OCI-LY3 (cell line): ENCODE measurements at regions not wholly inside any gene's neighbourhood (a gene's known extent, or its start where the extent isn't known, plus 50 kb on each side); places are given as distances from the start of the nearest gene placed in this dataset.

Experiments
- H2AFZ ChIP-seq: fragments of 200-600, 300-600 bp; shearing (Covaris generic); 2 replicates; pipeline ENCODE4 v1.6.0; 2014; ENCODE audit warnings: antibody characterized with exemption, low read depth, low read length
- H3K27ac ChIP-seq: fragments of 200-600, 300-600 bp; sonication (generic); 2 replicates; pipeline ENCODE4 v1.5.1; 2014; ENCODE audit warnings: mild to moderate bottlenecking, low read length, moderate library complexity, mixed read lengths
- H3K27me3 ChIP-seq: fragments of 200-600, 300-600 bp; sonication (generic); 2 replicates; pipeline ENCODE4 v1.6.1; 2014; ENCODE audit warnings: low read depth, low read length, mixed read lengths
- H3K36me3 ChIP-seq: fragments of 200-600, 300-600 bp; sonication (generic); replicated peaks from 2 replicates; pipeline ENCODE3; 2014; ENCODE audit warnings: low read depth, low read length, mixed read lengths
- H3K4me1 ChIP-seq: fragments of 300-600, 200-600 bp; sonication (generic); 2 replicates; pipeline ENCODE4 v1.6.1; 2014; ENCODE audit warnings: low read length, mixed read lengths
- H3K4me2 ChIP-seq: fragments of 200-600, 300-600 bp; sonication (generic); 2 replicates; pipeline ENCODE4 v1.6.1; 2014; ENCODE audit warnings: low read length, mixed read lengths
- H3K4me3 ChIP-seq: fragments of 300-600, 200-600 bp; sonication (generic); 2 replicates; pipeline ENCODE4 v1.5.1; 2014; ENCODE audit warnings: antibody characterized with exemption, mild to moderate bottlenecking, low read length, moderate library complexity
- H3K79me2 ChIP-seq: fragments of 300-600, 200-600 bp; shearing (Covaris generic); 2 replicates; pipeline ENCODE4 v1.6.1; 2014; ENCODE audit warnings: mild to moderate bottlenecking, low read length, mixed read lengths
- H3K9ac ChIP-seq: fragments of 300-600, 200-600 bp; shearing (Covaris generic); 2 replicates; pipeline ENCODE4 v1.6.0; 2014; ENCODE audit warnings: mild to moderate bottlenecking, low read length, moderate library complexity
- H3K9me3 ChIP-seq: fragments of 200-600, 300-600 bp; shearing (Covaris generic); 2 replicates; pipeline ENCODE4 v1.6.1; 2014; ENCODE audit warnings: low read length, mixed read lengths; ENCODE audit not compliant: insufficient read depth
- H4K20me1 ChIP-seq: fragments of 200-600, 300-600 bp; sonication (generic); 2 replicates; pipeline ENCODE4 v1.6.1; 2016; ENCODE audit warnings: low read length, mixed read lengths; ENCODE audit not compliant: insufficient read depth
- CTCF ChIP-seq: fragments of 200-600, 300-600 bp; sonication (generic); IDR thresholded peaks from 2 replicates; pipeline ENCODE4 v1.5.1; 2014; ENCODE audit warnings: antibody characterized with exemption, low read length, low read depth
- EZH2phosphoT487 ChIP-seq: fragments of 200-600 bp; shearing (Covaris generic); IDR thresholded peaks from 2 replicates; pipeline ENCODE4 v1.6.1; 2018; ENCODE audit warnings: antibody characterized with exemption, mixed run types, low read depth

GRCh38 chr20:21812379-21812778 is 106.9 kb downstream of the PAX1 start:
- Histone ChIP-seq H3K9me3 (no peaks in the 10 kb centered on the region), H3K4me1 (no peaks in the 10 kb centered on the region), H4K20me1 (no peaks in the 10 kb centered on the region), H3K36me3 (no peaks in the 10 kb centered on the region), H3K79me2 (no peaks in the 10 kb centered on the region), H3K27me3 (0 out of 2 replicates have a peak, but pooled peaks cover 2% of the 10 kb centered on the region), H3K27ac (no peak overlapping the region), H3K9ac (no peak overlapping the region), H2AFZ (no peak overlapping the region), H3K4me2 (no peak overlapping the region), H3K4me3 (no peak overlapping the region)
- no peak for TF ChIP-seq EZH2phosphoT487
- TF ChIP-seq CTCF: no peak

GRCh38 chr20:21809961-21810523 is 104.6 kb downstream of the PAX1 start:
- no peaks in the 10 kb centered on the region for H3K9me3 ChIP-seq
- no peaks in the 10 kb centered on the region for H3K36me3 ChIP-seq
- H3K27ac ChIP-seq: no peak overlapping the region
- no peak overlapping the region for H3K9ac ChIP-seq
- no peaks in the 10 kb centered on the region for H3K4me1 ChIP-seq
- no peaks in the 10 kb centered on the region for H3K27me3 ChIP-seq
- TF ChIP-seq EZH2phosphoT487 (no peak), CTCF (no peak)
- H4K20me1 ChIP-seq: no peaks in the 10 kb centered on the region
- no peak overlapping the region for H3K4me3 ChIP-seq
- H2AFZ ChIP-seq: no peak overlapping the region
- H3K79me2 ChIP-seq: no peaks in the 10 kb centered on the region
- no peak overlapping the region for H3K4me2 ChIP-seq

- Histone ChIP-seq H3K4me3 (no peak overlapping the region), H3K9me3 (no peaks in the 10 kb centered on the region), H3K27me3 (no peaks in the 10 kb centered on the region), H4K20me1 (no peaks in the 10 kb centered on the region), H3K9ac (no peak overlapping the region), H3K4me1 (no peaks in the 10 kb centered on the region), H2AFZ (no peak overlapping the region), H3K4me2 (no peak overlapping the region), H3K79me2 (no peaks in the 10 kb centered on the region), H3K27ac (no peak overlapping the region), H3K36me3 (no peaks in the 10 kb centered on the region)
- TF ChIP-seq EZH2phosphoT487: no peak
- TF ChIP-seq CTCF: peak; percentile 72
Measured at GRCh38 chr20:21808863-21809664, 103.6 kb downstream of the PAX1 start.

- Histone ChIP-seq H3K4me2 (no peak overlapping the region), H3K4me3 (no peak overlapping the region), H3K9ac (no peak overlapping the region)
Measured at GRCh38 chr20:21808139-21808538, 102.7 kb downstream of the PAX1 start.

More at GRCh38 chr20:21808139-21808538, 102.7 kb downstream of the PAX1 start:
- Histone ChIP-seq H3K27me3 (no peaks in the 10 kb centered on the region), H3K9me3 (no peaks in the 10 kb centered on the region), H3K27ac (no peak overlapping the region), H3K4me1 (no peaks in the 10 kb centered on the region), H3K79me2 (no peaks in the 10 kb centered on the region), H3K36me3 (no peaks in the 10 kb centered on the region), H2AFZ (no peak overlapping the region), H4K20me1 (no peaks in the 10 kb centered on the region)
- TF ChIP-seq EZH2phosphoT487: no peak
- TF ChIP-seq CTCF: no peak
